Hematopoietic multipotent progenitor cell treated with erythropoietin and hydrocortisone succinate and interleukin-3 and kit ligand, for 6 days (in vitro differentiated cells): ENCODE measurements at regions not wholly inside any gene's neighbourhood (a gene's known extent, or its start where the extent isn't known, plus 50 kb on each side); places are given as distances from the start of the nearest gene placed in this dataset.

ENCODE experiments used
- DNase-seq: peaks from one replicate; pipeline ENCODE4 v3.0.0-alpha.2; 2015

DNA sequence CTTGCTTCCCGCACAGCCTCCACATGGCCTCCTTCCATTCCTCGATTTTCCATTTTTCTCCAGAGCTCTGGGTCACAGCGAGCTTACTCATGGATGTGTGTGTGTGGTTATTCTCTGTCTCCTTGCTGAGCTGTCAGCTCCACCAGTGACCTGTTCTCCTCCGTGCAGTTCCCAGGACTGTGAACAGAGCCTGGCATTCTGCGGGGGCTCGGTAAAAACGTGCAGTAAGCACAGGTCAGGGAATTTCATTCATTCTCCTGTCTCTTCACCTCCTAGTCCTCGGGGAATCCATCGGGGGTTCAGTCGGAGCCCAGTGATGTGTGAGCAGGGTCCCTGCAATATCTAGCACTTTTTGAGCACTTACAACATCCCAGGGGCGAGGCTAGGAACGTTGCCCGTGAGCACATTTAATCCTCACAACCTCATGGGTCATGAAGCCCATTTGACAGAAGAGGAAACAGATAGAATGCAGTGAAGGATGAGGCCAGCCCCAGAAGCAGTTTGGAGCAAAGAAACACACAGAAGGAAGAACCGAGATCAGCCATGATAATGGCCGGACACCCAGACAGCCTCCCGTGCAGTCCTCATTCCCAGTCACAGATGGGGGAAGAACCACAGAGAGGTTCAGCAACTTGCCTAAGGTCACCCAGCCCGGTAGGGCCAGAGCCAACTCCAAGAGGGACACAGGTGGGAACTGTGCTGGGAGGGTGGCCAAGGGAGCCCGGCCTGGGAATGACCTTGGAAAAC lies 183.2 kb upstream of the GSE1 start:
- no peak for DNase-seq

DNA sequence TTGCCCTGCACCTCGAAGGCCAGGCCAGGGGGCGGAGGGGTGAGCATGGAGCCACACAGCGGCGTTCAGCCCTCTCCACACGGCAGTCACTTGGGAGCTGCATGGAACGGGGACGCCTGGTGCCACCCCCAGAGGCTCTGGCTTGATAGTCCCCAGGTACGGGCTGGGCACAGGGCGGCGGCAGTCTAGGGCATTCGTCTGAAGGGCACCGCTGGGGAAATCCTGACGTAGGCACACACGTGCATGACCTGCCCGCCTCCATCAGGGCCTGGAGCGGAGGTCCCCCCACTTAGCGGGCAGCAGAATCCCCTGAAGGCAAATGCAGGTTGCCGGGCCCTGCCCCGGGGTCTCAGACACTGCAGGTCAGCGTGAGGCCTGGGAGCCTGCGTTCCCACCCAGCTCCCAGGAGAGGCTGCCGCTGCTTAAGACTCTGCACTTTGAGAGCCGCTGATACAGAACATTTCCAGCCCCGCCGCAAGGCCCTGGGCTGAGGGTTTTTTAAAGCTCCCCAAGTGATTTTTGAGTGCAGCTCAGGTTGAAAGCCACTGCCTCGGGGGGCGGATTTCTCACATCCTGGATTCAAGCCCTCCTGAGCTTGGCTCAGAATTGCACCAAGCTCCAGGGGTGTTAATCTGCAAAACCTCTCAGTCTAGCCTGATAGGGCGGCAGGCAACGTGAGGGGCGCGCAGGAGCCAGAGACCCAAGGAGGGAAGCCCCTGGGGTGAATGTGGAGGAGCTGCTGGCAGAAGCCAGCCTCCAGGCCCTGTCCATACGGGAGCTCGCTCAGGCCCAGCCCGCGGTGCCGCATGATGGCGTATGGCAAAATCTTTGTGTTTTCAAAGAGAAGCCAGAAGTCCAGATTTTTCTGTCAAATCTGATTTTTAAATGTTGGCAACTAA lies 182.3 kb upstream of the GSE1 start:
- DNase-seq: no peak

DNA sequence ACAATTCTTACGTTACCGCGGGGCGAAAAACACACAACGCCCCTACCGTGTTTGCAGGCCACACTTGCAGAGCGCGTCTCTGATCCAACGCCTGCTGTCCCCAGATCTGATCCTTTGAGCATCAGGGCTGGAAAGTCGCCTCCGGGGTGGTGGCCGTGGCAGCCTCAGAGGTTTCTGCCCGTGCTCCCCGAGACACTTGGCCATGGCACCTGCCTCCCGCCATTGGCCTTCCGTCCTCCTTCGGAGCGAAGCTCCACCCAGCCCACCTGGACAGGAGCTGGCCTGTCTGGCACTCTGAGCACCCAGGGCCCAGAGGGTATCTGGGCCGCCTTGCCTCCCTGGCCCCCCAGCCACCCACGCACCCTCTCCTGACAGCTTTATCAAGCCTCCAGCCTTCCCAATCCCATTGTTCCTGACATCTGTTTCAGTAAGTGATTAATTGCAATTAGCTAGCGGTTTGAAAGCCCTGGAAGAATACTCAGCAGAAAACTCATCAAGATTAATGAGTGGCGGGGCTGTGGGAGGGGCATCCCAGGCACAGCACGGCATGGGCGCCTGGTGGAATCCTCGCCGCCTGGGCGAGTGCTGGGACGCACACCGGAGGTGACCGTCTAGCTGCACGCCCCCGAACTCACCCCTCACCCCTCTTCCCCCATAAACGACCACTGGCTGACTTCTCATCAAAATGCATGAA lies 181.5 kb upstream of the GSE1 start:
- DNase-seq: no peak

GRCh38 chr16:85432606-85433005 lies 180.5 kb upstream of the GSE1 start:
- no peak for DNase-seq

DNA sequence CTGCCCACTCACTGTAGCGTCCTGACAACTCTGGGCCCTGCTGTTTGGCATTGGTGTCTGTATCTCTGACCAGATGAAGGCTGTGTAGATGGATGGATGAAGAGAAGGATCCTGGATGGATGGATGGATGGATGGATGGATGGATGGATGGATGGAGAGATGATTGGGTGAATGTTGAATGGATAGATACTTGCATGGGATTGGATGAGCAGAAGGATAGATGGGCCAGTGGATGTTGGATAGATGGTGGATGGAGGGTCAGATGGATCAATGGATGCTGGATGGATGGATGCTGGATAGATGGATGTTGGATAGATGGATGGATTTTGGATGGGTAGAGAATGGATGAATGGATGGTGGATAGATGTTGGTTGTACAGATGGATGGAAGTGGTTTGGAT lies 179.6 kb upstream of the GSE1 start:
- no peak for DNase-seq

DNA sequence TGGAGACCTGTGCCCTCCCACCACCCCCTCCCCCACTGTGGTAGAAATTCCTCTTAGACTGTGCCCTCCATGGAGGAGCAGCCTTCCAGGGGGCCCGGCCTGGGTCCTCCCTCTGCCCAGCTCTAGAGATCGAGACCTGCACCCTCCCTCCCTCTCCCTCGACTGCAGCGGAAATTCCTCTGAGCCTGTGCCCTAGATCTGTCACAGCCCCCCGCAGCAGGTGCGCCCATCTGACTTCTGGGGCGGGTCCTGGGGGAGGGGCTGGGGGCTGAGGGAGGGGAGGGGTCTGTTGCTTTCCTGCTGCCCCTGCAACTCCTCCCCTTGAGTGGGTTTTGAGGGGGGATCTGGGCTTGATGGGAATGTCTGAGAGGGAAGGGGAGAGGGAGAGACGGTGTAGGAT lies 177.8 kb upstream of the GSE1 start:
- DNase-seq: no peak

DNA sequence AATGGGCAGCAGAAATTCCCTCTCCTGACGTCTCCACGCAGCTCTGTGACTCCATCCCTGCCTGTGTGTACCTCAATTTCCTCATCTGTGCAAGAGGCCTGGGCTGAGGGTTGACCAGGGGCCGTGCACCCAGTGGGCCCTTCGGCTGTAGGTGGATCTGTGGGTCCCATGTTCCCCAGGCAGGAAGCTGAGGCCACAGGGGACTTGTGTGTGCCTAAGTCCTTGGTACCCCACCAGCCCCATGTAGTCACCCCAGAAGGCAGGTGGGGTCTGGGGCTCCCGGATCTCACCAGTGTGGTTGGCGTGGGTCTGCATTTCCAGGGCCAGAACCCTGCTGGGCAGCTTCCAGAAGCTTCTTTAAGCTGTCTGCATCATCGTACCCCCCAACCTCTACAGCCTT lies 177.4 kb upstream of the GSE1 start:
- no peak for DNase-seq

DNA sequence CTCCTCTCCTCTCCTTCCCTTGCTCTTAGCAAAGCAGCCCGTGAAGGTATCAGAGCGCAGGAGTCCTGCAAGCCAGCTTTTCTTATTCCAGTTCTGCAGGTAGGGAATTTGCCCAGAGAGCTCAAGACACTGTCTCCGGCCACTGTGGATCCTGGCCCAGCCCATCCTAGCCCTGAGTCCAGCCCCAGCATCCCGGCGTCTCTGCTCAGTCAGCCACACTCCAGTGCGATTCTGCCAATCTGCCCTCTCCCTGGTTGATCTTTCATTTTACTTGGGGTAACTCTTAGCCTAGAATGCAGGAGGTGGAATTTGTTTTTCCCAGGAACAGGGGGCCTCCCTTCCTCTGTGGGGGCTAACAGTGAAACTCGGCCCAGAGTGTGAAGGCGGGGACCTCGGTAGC lies 176.9 kb upstream of the GSE1 start:
- no peak for DNase-seq

GRCh38 chr16:85436636-85437165 lies 176.4 kb upstream of the GSE1 start:
- peak; percentile 48 for DNase-seq

DNA sequence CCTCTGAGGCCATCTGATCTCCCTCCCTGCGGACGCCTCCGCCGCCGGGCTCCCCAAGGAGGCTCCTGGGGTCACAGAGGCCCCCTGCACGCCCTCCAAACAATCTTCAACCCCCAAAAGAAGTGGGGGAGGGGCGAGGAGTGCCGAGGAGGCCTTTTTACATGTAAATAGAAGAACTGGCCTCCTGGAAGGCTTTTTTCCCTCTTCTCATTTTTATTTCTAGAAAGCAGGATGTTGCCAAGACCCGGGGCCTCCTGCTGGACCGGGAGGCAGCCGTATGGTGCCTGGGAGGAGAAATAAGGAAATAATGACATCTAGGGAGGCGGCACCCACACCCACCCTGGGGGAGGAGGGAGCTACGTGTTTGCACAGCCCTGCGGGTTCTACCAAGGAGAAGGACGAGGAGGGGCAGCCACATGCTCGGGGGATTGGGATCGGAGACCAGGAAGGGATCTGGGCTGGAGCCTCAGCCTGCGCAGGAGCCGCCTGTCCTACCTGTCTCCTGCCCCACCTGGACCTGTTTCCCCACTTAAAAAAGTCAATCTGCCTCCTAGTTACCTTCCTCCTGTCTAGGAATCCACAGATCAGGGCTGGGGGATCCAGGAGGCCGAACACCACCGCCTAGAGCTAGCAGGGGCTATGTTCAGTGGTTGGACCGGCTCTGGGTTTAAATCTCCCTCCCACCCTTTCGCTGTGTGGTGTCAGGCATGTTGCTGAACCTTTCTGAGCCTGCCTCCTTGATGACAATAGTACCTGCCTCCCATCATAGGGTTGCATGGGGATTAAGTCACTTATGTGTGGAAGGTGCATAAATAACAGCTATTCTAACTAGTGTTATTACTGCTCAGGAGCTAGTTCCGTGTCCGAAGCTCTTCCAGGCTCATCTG lies 175.7 kb upstream of the GSE1 start:
- peak; percentile 41 for DNase-seq

DNA sequence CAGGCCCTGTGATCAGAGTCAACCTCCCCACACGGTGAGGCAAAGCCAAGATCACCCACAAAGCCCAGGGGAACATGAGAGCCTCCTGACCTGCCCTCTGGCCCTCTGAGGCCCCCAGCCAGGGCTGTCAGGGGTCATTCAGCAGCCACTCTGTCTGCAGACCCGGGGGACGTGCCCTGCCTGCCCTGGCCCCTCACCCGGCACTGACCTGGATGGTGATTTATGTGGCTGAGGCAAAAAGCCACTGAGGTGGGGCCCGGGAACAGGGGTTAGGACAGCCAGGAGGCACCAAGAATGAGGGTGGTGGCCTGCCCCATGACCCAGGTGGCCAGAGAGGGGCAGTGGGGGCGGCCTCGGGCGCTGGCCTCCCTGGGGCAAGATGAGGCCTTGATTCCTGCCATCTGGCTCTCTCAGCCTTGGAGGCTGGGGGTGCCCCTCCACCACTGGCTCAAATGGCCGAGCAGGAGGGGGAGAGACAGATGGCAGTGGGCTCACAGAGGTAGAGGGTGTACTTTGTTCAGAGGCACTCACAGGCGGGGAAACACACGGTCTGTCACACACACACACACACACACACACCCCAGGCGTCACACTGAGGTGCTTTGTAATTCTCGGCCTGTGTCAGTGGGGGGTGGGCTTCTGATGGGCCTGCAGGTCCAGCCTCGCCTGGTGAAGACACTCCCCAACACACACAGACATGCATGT lies 174.0 kb upstream of the GSE1 start:
- DNase-seq: no peak

GRCh38 chr16:85440744-85441143 lies 172.4 kb upstream of the GSE1 start:
- no peak for DNase-seq

DNA sequence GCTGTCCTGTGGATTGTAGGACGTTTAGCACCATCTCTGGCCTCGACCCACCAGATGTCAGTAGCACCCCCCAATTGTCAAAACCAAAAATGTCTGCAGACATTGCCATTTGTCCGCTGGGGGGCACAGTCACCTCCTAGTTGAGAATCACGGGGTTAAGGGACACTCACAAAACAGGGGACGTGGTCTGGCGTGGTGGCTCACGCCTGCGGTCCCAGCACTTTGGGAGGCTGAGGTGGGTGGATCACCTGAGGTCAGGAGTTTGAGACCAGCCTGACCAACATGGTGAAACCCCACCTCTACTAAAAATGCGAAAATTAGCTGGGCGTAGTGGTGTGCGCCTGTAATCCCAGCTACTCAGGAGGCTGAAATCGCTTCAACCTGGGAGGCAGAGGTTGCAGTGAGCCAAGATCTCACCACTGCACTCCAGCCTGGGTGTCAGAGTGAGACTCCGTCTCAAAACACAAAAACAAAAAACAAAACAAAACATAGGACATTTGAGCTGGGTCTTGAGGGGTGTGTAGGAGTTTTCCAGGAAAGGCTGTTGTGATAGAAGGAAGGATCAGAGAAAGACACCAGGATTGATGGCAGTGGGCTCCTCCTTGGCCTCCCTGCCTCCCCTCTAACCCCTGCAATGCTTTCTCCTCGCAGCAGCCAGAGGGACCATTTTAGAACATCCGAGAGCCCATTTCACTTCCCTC lies 171.8 kb upstream of the GSE1 start:
- DNase-seq: peak; percentile 65

DNA sequence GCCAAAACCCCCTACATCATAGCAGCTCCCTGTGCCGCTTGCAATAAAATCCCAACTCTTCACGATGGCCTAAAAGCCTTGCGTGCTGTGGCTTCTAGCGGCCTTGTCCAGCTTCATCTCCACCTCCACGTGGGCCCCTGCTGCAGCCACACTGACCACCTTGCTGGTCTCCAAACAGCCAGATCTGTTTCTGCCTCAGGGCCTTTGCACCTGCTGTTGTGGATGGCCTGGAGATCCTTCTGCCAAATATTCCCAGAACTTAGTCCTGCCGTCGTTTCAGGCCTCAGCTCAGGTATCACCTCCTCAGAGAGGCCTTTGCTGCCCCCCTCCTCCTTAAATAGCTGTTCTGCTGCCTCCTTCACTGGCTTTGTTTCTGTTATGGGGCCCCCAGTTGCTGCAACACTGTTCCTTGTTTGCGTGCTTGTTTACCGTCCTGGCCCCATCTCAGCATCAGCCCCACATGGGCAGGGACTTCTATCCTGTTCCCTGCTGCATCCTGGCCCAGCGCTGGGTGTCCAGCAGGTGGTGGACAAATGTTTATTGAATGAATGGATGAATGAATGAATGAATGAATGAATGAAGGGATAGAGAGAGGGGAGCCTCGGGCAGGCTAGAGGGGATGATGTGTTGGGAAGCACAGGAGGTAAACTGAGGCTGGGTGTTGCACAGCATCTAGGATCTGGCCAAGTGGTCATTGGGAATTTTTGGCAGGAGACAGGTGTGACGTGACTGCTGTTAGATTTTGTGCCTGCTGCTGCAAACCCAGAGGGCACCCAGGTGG lies 171.0 kb upstream of the GSE1 start:
- DNase-seq: no peak

- DNase-seq: no peak
Measured at GRCh38 chr16:85443116-85443515, 170.0 kb upstream of the GSE1 start.

DNA sequence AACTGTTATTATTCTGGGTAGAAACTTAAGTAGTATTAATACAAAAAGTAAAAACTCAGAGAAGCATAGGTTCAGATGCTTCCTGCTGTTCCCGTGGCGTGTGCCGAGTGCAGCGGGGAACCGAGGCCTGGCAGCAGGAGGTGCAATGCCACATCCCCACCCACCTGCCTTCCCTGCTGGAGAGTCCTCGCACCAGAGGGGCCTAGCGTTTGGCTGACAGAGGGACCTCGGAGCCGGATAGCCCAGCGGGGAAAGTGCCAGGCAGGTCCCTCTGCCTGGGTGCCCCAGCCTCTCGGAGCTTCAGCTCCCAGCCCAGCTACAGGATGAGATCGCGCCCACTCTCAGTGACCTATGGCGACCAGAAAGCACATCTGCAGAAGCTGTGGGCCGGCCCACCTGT lies 169.6 kb upstream of the GSE1 start:
- no peak for DNase-seq

- DNase-seq: no peak
Measured at GRCh38 chr16:85445064-85445778, 167.9 kb upstream of the GSE1 start.

DNA sequence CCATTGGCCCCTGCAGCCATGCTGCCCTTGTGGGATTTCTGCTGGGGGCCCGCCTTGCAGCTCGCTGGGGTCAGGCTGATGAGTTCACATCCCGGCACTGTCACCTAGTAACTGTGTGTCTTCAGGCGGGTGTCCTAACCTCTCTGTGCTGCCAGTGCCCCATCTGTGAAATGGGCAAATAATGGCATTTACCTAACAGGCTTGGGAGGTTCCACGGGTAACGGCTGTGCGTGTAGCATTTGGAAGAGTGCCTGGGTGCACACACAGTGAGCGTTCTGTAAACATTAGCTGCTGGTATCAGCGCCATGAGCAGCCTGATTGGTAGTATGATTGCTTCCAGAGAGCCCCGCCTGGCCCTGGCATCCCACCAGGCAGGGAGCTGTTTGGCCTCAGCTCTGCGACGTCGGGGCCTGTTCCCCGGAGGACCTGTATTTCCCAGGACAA lies 167.3 kb upstream of the GSE1 start:
- no peak for DNase-seq

- DNase-seq: no peak
Measured at GRCh38 chr16:85446951-85447692, 166.0 kb upstream of the GSE1 start.
